Cardiac fibroblast (primary cell): ENCODE measurements at regions not wholly inside any gene's neighbourhood (a gene's known extent, or its start where the extent isn't known, plus 50 kb on each side); places are given as distances from the start of the nearest gene placed in this dataset.

Experiments used
- DNase-seq, 2 donors: peaks; one replicate each; pipeline versions ENCODE4 v3.0.0 to v3.0.0-alpha.2; 2010; ENCODE audit warnings: low read depth in 2 of 2
- H3K4me3 ChIP-seq, 2 donors: replicated peaks in 1 of 2; 1 replicate in 1 of 2; 2 replicates in 1 of 2; pipeline ENCODE4 v1.5.1; 2011; ENCODE audit warnings: low read depth in 2 of 2, low read length in 2 of 2, mild to moderate bottlenecking in 2 of 2, moderate library complexity in 1 of 2
- TF ChIP-seq, protein P1 (sequence below): IDR thresholded peaks from one replicate; pipeline ENCODE4 v1.5.1; 2011; ENCODE audit warnings: low read depth, mild to moderate bottlenecking, low read length, inconsistent platforms

DNA sequence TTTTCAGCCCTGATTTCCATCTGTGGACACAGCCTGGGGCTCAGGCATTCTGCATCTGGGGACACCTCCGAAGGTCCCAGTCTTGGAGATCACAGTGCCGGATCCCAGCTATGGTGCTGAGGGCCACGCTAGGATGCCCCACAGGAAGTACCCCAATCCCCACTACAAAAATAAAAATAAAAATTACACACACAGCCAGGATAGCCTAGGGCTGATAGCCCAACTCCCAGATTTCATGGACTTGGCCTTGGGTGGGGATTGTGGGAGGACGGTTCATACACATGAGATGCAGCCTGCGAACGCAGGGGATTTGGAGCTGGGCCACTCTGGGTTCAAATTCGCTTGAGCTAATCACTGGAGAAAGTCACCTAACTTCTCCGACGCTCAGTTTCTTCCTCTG is 237.7 kb downstream of the BUD13 start:
- TF ChIP-seq, protein P1, sequence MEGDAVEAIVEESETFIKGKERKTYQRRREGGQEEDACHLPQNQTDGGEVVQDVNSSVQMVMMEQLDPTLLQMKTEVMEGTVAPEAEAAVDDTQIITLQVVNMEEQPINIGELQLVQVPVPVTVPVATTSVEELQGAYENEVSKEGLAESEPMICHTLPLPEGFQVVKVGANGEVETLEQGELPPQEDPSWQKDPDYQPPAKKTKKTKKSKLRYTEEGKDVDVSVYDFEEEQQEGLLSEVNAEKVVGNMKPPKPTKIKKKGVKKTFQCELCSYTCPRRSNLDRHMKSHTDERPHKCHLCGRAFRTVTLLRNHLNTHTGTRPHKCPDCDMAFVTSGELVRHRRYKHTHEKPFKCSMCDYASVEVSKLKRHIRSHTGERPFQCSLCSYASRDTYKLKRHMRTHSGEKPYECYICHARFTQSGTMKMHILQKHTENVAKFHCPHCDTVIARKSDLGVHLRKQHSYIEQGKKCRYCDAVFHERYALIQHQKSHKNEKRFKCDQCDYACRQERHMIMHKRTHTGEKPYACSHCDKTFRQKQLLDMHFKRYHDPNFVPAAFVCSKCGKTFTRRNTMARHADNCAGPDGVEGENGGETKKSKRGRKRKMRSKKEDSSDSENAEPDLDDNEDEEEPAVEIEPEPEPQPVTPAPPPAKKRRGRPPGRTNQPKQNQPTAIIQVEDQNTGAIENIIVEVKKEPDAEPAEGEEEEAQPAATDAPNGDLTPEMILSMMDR = no peak
- no peak for DNase-seq

DNA sequence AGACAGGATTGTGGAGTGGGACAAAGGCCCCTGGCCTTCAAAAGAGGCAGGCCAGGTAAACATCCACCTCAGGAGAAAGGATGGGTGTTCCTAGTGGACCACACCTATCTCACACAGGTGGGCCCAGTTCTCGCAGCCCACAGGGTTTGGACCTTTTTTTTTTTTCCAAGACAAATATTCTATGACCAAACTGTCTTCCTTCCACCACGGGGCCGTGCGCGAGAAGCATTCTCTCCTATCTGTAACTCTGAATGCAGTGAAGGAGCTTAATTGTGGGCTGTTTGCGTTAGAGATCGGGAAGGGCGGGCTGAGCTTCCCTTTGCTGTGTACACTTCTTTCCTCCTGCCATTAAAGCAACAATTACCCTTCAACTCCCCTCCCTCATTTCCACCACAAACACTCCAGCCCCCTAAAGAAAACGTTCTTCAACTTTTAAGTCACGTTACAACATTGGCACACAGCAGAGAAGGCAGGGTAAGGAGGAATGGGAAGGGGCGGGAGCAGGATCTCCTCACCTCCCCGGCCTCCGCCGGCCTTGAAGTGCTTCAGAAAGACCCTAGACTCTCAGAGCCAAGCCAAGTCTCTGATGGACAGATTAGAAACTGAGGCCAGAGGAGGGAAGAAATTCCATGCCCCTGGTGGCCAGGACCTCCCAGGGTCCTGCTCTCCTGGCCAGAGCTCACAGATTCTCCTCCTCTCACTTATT is 238.4 kb downstream of the BUD13 start:
- H3K4me3 ChIP-seq = no peak overlapping the region
- DNase-seq = no peak
- TF ChIP-seq, protein P1 = no peak

More for the DNA sequence above, 237.7 kb downstream of the BUD13 start:
- no peak overlapping the region for H3K4me3 ChIP-seq

DNA sequence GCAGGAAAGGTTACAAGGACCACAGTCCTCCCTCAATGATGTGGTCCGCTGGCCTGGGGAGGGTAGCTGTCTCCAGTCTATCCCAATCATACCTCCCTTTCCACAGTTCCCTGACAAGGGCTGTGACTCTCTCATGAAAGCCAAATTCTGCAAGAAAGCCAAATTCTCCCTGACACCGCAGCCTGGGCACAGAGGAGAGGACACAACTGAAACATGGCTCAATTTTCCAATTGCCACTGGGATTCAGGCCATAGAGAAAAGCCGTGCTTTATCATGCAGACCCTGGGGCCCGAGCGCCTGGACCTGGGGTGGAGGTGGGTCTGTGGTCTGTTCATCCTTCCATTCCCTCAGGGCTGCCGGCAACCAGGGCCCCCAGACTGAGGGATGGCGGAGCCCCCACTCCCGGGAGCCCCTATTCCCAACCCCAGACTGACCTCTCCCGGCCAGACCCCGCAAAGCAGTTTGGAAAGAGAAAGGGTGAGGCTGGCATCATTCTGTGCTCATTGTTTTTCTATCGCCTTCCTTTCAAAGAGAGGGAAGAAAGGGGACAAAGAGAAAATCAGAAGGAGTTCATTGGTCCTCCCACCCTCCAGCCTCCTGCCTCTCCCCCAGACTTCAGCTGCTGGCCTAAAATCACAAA is 239.5 kb downstream of the BUD13 start:
- no peak overlapping the region for H3K4me3 ChIP-seq
- TF ChIP-seq, protein P1 = no peak
- no peak for DNase-seq

DNA sequence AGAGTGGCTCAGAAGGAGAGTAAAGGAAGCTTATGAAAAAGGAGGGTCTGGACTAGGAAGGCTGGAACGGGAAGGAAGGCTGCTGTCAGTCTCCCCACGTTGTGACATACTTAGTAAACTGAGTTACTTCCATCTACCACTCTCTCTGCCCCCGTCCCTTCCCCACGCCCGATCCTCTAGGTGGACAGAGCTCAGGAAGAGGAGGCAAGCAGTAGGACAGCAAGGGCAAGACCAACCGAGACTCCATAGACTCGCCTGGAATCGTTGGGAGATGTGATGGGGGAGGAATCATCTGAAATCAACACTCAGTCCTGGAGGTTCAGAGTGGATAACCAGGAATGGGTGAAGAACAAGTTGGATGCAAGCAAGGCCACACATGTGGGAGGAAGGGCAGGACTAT is 240.7 kb downstream of the BUD13 start:
- no peak overlapping the region for H3K4me3 ChIP-seq
- TF ChIP-seq, protein P1 = no peak
- no peak for DNase-seq

DNA sequence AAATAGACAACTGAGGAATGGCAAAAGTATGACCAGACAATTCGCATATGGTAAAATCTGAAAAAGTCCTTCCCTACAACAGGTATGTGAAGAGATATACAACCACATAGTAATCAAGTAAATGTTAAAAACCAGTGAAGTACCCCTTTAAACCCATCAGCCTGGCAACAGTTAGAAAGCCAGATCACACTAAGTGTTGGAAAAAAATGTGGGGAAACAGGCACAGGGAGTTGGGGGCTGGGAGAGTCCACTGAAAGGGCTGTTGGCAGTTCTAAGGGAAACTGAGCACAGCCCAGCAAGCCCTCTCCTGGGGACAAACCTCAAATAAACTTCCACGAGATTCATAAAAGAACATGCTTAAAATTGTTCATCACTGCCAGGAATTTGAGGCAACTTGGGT is 242.1 kb downstream of the BUD13 start:
- no peak overlapping the region for H3K4me3 ChIP-seq
- TF ChIP-seq, protein P1 = no peak
- DNase-seq = no peak

DNA sequence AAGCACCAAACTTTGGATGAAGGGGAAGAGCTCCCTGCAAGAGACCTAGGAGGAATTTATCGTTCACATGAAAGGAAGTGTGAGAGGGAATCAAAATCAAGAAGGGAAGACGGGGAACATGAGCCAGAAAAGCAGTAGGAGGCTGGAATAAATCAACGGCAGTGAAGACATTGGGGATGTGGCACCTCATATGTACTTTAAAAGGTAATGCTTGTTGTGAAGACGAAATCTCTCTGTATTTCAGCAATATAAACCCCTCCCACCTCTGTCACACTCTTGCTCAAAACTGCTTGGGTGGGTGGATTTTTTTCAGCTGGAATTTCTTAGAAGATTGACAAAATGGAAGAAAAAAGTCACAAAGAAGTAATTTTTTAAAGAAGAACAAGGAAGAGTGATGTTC is 243.5 kb downstream of the BUD13 start:
- H3K4me3 ChIP-seq = no peak overlapping the region
- no peak for DNase-seq
- TF ChIP-seq, protein P1 = no peak
